ENCODE measurements at regions not wholly inside any gene's neighbourhood (a gene's known extent, or its start where the extent isn't known, plus 50 kb on each side); places are given as distances from the start of the nearest gene placed in this dataset.

DNA sequence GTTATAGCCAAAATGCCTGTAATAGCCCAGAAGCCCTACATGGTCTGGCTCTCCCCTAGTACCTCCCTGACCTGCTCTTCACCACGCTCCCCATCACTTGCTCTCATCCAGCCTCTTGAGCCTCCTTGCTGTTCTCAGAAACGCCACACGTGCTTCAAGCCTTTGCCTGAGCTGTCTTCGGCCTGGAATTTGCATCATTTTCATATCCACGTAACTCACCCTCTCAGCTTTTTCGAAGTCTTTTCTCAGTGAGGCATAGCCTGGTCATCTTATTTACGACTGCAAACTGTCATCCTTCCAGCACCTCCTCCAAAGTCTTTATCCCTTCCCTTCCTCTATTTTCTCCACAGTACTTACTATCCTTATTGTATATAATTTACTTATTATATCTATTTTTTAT, 151.0 kb upstream of the AHR start:
- Histone ChIP-seq H4K20me1 (ENCODE audit: insufficient read depth, low read length) (no peaks in the 10 kb centered on the region), H3K9ac (ENCODE audit: low read length) (no peak overlapping the region), H3K4me1 (ENCODE audit: insufficient read depth, low read length, severe bottlenecking) (no peaks in the 10 kb centered on the region), H3K36me3 (ENCODE audit: insufficient read depth, low read length) (no peaks in the 10 kb centered on the region), H3K4me3 (ENCODE audit: low read depth, low read length, poor library complexity, severe bottlenecking) (no peak overlapping the region), H3K4me2 (ENCODE audit: low read length) (no peak overlapping the region), H3K79me2 (ENCODE audit: insufficient read depth, low read length) (no peaks in the 10 kb centered on the region), H3K9me2 (ENCODE audit: low read depth, low read length) (no peaks in the 10 kb centered on the region), H2AFZ (ENCODE audit: low read length) (no peak overlapping the region), H3K27me3 (ENCODE audit: insufficient read depth, low read length) (no peaks in the 10 kb centered on the region), H3K9me3 (ENCODE audit: low read length) (no peaks in the 10 kb centered on the region), H3F3A (ENCODE audit: insufficient read depth, low read length) (no peaks in the 10 kb centered on the region), H3K27ac (ENCODE audit: low read depth, low read length, poor library complexity, severe bottlenecking) (no peak overlapping the region)
- no peak for TF ChIP-seq EZH2 (IDR thresholded peaks at IDR 0.05; ENCODE audit: borderline replicate concordance, low read length)
- TF ChIP-seq, protein P1, sequence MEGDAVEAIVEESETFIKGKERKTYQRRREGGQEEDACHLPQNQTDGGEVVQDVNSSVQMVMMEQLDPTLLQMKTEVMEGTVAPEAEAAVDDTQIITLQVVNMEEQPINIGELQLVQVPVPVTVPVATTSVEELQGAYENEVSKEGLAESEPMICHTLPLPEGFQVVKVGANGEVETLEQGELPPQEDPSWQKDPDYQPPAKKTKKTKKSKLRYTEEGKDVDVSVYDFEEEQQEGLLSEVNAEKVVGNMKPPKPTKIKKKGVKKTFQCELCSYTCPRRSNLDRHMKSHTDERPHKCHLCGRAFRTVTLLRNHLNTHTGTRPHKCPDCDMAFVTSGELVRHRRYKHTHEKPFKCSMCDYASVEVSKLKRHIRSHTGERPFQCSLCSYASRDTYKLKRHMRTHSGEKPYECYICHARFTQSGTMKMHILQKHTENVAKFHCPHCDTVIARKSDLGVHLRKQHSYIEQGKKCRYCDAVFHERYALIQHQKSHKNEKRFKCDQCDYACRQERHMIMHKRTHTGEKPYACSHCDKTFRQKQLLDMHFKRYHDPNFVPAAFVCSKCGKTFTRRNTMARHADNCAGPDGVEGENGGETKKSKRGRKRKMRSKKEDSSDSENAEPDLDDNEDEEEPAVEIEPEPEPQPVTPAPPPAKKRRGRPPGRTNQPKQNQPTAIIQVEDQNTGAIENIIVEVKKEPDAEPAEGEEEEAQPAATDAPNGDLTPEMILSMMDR (IDR thresholded peaks at IDR 0.05; ENCODE audit: low read length): no peak

- TF ChIP-seq, protein P1 (IDR thresholded peaks at IDR 0.05; ENCODE audit: low read length): no peak
- no peak for TF ChIP-seq EZH2 (IDR thresholded peaks at IDR 0.05; ENCODE audit: borderline replicate concordance, low read length)
- H3K4me2 ChIP-seq (ENCODE audit: low read length): no peak overlapping the region
- no peaks in the 10 kb centered on the region for H3K4me1 ChIP-seq (ENCODE audit: insufficient read depth, low read length, severe bottlenecking)
- H3K79me2 ChIP-seq (ENCODE audit: insufficient read depth, low read length): no peaks in the 10 kb centered on the region
- H2AFZ ChIP-seq (ENCODE audit: low read length): no peak overlapping the region
- H3K4me3 ChIP-seq (ENCODE audit: low read depth, low read length, poor library complexity, severe bottlenecking): no peak overlapping the region
- no peaks in the 10 kb centered on the region for H3K9me2 ChIP-seq (ENCODE audit: low read depth, low read length)
- H3K27me3 ChIP-seq (ENCODE audit: insufficient read depth, low read length): no peaks in the 10 kb centered on the region
- no peak overlapping the region for H3K9ac ChIP-seq (ENCODE audit: low read length)
- H3K27ac ChIP-seq (ENCODE audit: low read depth, low read length, poor library complexity, severe bottlenecking): no peak overlapping the region
- H3F3A ChIP-seq (ENCODE audit: insufficient read depth, low read length): no peaks in the 10 kb centered on the region
- H3K36me3 ChIP-seq (ENCODE audit: insufficient read depth, low read length): no peaks in the 10 kb centered on the region
- no peaks in the 10 kb centered on the region for H3K9me3 ChIP-seq (ENCODE audit: low read length)
- no peaks in the 10 kb centered on the region for H4K20me1 ChIP-seq (ENCODE audit: insufficient read depth, low read length)
Observed at GRCh38 chr7:17150018-17150417, 148.4 kb upstream of the AHR start.

- Histone ChIP-seq H3K4me3 (ENCODE audit: low read depth, low read length, poor library complexity, severe bottlenecking) (no peak overlapping the region), H3F3A (ENCODE audit: insufficient read depth, low read length) (no peaks in the 10 kb centered on the region), H3K4me1 (ENCODE audit: insufficient read depth, low read length, severe bottlenecking) (no peaks in the 10 kb centered on the region), H2AFZ (ENCODE audit: low read length) (no peak overlapping the region), H4K20me1 (ENCODE audit: insufficient read depth, low read length) (no peaks in the 10 kb centered on the region), H3K9me3 (ENCODE audit: low read length) (no peaks in the 10 kb centered on the region), H3K27me3 (ENCODE audit: insufficient read depth, low read length) (no peaks in the 10 kb centered on the region), H3K79me2 (ENCODE audit: insufficient read depth, low read length) (no peaks in the 10 kb centered on the region), H3K9me2 (ENCODE audit: low read depth, low read length) (no peaks in the 10 kb centered on the region), H3K36me3 (ENCODE audit: insufficient read depth, low read length) (no peaks in the 10 kb centered on the region), H3K9ac (ENCODE audit: low read length) (no peak overlapping the region), H3K4me2 (ENCODE audit: low read length) (no peak overlapping the region), H3K27ac (ENCODE audit: low read depth, low read length, poor library complexity, severe bottlenecking) (no peak overlapping the region)
- TF ChIP-seq, protein P1 (IDR thresholded peaks at IDR 0.05; ENCODE audit: low read length): no peak
- TF ChIP-seq EZH2 (IDR thresholded peaks at IDR 0.05; ENCODE audit: borderline replicate concordance, low read length): no peak
Observed at GRCh38 chr7:17152721-17153120, 145.7 kb upstream of the AHR start.
